HL-60 (cell line): ENCODE measurements at regions not wholly inside any gene's neighbourhood (a gene's known extent, or its start where the extent isn't known, plus 50 kb on each side); places are given as distances from the start of the nearest gene placed in this dataset.

Experiments
- CTCF ChIP-seq: IDR thresholded peaks from one replicate; pipeline ENCODE4 v1.5.1; 2011; ENCODE audit warnings: low read length, control low read depth, inconsistent platforms; ENCODE audit not compliant: insufficient read depth
- GABPA ChIP-seq: IDR thresholded peaks from 2 replicates; pipeline ENCODE4 v1.6.1; 2012; ENCODE audit warnings: low read depth
- POLR2AphosphoS5 ChIP-seq: IDR thresholded peaks from 2 replicates; pipeline ENCODE4 v1.6.1; 2012; ENCODE audit warnings: low read depth
- SPI1 ChIP-seq: IDR thresholded peaks from 2 replicates; pipeline ENCODE4 v1.6.1; 2012; ENCODE audit warnings: low read depth, mild to moderate bottlenecking, borderline replicate concordance
- TF ChIP-seq, protein P1 (sequence below): IDR thresholded peaks from 2 replicates; pipeline ENCODE4 v1.6.1; 2012; ENCODE audit warnings: low read depth; ENCODE audit not compliant: insufficient replicate concordance

DNA sequence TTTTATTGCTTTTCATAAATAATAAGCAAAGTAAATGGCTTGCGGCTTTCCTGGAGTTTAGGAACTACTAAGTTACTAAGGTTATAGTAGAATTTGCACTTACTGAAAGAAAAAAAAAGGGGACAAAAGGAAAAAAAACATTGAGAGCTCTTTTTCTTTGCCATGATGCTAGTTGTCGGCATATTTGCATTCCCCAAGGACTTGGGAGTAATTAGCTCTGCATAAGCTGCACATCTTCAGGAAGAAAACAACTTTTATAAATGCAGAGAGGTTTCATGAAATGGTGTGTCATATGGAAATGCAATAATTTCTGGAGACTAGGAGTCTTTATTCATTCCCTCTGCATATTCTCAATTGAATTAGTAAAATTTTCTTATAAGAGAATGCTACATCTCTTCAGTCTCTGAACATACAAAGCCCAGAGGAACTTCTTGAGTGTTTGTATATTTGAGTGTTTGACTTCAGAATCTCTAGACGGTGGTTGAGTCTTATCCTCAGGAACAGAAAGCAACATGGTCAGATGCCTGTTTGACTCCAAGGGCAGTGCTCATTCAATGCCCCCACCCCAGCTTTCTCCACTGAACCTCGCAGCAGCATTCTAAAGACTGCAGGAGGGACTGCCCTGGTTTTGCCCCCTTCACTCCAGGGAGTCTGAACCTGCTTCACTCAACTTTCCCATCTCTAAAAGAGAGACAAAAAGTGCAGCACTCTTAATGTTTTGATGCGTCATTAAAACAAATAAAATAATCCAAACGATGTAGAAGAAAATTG lies 158.9 kb upstream of the EEA1 start:
- TF ChIP-seq POLR2AphosphoS5, result no peak
- TF ChIP-seq CTCF, result no peak
- no peak for TF ChIP-seq GABPA
- TF ChIP-seq, protein P1, sequence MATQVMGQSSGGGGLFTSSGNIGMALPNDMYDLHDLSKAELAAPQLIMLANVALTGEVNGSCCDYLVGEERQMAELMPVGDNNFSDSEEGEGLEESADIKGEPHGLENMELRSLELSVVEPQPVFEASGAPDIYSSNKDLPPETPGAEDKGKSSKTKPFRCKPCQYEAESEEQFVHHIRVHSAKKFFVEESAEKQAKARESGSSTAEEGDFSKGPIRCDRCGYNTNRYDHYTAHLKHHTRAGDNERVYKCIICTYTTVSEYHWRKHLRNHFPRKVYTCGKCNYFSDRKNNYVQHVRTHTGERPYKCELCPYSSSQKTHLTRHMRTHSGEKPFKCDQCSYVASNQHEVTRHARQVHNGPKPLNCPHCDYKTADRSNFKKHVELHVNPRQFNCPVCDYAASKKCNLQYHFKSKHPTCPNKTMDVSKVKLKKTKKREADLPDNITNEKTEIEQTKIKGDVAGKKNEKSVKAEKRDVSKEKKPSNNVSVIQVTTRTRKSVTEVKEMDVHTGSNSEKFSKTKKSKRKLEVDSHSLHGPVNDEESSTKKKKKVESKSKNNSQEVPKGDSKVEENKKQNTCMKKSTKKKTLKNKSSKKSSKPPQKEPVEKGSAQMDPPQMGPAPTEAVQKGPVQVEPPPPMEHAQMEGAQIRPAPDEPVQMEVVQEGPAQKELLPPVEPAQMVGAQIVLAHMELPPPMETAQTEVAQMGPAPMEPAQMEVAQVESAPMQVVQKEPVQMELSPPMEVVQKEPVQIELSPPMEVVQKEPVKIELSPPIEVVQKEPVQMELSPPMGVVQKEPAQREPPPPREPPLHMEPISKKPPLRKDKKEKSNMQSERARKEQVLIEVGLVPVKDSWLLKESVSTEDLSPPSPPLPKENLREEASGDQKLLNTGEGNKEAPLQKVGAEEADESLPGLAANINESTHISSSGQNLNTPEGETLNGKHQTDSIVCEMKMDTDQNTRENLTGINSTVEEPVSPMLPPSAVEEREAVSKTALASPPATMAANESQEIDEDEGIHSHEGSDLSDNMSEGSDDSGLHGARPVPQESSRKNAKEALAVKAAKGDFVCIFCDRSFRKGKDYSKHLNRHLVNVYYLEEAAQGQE, result no peak
- no peak for TF ChIP-seq SPI1
